HG02938 (cell line): ENCODE measurements at regions not wholly inside any gene's neighbourhood (a gene's known extent, or its start where the extent isn't known, plus 50 kb on each side); places are given as distances from the start of the nearest gene placed in this dataset.
"Not testable (repeated sequence)": the region's sequence is repeated elsewhere in the genome, so short reads cannot be mapped to it uniquely, and the experiment has no call there.

Experiments used
- ATAC-seq: cut with Tn5 transposase; IDR thresholded peaks from one replicate; pipeline ENCODE4 v1.9.1; 2021; ENCODE audit warnings: mild to moderate bottlenecking, moderate library complexity; ENCODE audit not compliant: unreplicated experiment

DNA sequence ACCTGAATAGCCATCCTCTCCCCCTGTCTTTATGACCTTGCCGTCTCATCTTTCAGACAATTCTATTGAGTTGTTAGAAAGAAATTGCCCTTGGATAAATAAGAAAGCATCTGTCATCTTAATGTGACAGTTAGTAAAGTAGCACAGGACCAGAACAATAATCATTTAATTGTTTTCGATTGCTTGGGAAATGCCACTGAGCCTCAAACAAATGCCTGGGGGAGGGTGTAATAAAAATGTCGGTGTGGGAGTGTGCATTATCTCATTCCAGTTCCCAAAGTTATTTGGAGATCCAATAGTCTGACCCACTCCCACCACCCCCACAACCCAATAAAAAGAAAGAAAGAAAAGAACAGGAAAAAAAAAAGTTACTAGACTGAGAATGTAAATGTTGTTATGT, 509.3 kb upstream of the LRRC7 start:
- ATAC-seq = no peak

DNA sequence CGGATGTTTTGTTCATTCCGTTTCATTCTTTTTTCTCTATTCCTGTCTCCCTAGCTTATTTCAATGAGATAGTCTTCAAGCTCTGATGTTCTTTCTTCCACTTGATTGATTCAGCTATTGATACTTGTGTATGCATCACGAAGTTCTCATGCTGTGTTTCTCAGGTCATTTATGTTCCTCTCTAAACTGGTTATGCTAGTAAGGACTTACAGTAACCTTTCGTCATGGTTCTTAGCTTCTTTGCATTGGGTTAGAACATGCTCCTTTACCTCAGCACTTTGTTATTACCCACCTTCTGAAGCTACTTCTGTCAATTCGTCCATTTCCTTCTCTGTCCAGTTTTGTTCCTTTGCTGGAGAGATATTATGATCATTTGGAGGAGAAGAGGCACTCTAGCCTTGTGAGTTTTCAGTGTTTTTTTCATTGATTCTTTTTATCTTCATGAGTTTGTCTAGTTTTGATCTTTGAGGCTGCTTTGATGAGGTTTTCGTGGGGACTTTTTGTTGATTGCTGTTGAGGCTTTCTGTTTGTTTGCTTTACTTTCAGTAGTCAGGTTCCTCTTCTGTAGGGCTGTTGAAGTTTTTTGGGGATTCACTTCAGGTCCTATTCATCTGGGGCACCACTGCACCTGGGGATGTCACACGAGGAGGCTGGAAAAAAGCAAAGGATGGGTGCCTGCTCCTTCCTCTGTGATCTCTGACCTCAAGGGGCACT, 496.9 kb upstream of the LRRC7 start:
- no peak for ATAC-seq

DNA sequence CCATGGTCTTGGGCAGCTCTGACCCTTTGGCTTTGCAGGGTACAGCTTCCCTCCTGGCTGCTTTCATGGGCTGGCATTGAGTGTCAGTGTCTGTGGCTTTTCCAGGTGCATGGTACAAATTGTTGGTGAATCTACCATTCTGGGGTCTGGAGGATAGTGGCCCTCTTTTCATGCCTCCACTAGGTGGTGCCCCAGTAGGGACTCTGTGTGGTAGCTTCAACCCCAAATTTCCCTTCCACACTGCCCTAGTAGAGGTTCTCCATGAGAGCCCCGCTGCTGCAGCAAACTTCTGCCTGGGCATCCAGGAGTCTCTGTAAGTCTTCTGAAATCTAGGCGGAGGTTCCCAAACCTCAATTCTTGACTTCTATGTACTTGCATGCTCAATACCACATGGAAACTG, 494.5 kb upstream of the LRRC7 start:
- ATAC-seq = no peak

- no peak for ATAC-seq
Observed at GRCh38 chr1:69076631-69077030, 491.1 kb upstream of the LRRC7 start.

- ATAC-seq = no peak
Observed at GRCh38 chr1:69077198-69077597, 490.5 kb upstream of the LRRC7 start.

- ATAC-seq = no peak
Observed at GRCh38 chr1:69077633-69078032, 490.1 kb upstream of the LRRC7 start.

DNA sequence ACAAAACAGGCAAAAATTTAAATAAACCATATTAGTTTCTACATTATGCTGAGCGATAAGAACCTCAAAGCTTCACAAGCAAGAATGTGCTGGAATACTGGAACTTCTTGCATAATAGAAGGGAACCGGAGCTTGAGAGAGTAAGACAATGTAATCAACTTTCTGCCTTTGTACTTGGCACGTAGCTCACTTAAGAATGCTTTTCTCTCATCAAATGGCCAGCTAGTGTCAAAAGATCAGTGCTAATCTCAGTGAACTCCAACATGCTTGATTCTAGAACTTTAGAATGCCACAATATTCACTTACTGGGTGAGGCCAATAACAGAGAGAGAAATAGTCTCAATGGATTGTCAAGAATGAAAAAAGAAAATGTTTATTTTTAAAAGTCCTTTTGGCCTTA, 486.1 kb upstream of the LRRC7 start:
- no peak for ATAC-seq

DNA sequence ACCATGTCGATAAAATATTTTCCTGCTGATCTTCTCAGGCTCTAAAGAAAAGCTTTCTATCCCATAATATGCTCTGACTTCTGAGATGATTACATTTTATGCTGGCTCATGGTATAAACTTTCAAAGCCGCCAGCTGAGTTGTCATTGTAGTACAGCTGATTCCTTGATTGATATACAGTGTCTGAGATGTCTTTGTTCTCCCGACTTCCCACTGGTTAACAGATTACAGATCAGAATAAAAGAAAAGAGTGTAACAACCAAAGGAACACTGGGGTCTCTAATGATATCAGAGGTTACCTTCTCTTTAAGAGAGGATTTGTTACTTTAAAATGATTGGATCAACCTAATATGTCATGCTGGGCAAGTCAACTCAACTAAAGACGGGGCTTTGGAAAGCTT, 485.4 kb upstream of the LRRC7 start:
- ATAC-seq = no peak

DNA sequence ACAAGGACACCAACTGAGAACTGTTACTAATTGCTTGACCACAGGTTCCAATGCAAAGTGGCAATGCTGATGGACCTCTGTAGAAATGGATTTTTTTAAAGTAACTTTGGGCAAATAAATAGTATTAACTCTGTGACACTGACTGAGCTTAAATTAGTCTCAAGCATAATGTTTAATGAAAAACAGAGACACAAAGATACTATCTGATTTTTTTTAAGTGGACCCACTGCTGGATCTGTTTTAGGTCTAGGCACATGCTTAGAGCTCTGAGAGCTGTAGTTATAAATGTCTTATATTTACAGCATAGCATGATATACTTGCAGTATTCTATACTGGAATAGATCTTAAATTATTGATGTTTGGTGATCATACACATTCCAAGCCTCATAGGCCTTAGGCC, 481.6 kb upstream of the LRRC7 start:
- no peak for ATAC-seq

DNA sequence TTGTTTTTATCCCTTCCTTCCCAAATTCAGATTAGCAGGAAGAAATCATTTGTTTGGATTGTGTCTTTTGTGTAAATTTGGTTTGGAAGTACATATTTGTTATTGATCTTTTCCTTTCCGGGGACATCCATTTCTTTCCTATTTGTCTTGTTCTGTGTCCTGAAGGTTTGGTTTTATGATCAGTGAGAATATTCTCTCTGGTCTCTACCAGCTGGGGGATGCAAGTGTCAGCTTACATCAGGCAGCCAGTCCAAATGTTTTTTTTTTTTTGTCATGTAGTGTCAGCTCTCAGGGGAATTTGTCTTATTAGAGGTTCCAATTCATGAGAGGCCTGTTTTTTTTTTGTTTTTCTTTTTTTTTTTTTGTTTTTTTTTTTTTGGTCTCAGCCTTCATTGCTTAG, 479.2 kb upstream of the LRRC7 start:
- ATAC-seq = no peak

GRCh38 chr1:69090170-69090569, 477.6 kb upstream of the LRRC7 start:
- ATAC-seq = no peak

GRCh38 chr1:69090752-69091151, 477.0 kb upstream of the LRRC7 start:
- ATAC-seq = no peak

DNA sequence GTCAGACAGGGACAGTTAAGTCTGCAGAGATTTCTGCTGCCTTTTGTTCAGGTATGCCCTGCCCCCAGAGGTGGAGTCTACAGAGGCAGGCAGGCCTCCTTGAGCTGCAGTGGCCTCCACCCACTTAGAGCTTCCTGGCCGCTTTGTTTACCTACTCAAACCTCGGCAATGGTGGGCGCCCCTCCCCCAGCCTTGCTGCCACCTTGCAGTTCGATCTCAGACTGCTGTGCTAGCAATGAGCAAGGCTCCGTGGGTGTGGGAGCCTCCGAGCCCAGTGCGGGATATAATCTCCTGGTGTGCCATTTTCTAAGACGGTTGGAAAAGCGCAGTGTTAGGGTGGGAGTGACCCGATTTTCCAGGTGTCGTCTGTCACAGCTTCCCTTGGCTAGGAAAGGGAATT, 465.7 kb upstream of the LRRC7 start:
- not testable (repeated sequence) for ATAC-seq

DNA sequence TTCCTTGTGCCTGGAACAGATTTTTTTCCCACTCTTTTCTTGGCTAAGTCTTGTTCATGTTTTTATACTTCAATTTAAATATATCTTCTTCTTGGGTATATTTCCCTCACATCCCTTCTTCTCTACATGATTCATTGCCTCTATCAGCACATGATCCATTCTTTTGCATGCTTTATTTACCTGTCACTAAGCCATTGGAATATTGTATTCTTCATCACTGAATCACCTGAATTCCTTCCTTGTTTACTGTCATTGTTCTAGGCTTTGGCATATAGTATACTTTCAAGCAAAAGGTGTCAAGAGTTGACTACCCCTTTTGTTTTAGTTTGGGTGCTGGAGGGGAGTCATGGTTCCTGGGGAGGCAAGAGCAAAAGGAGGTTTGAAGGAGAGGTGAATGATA, 464.5 kb upstream of the LRRC7 start:
- no peak for ATAC-seq

DNA sequence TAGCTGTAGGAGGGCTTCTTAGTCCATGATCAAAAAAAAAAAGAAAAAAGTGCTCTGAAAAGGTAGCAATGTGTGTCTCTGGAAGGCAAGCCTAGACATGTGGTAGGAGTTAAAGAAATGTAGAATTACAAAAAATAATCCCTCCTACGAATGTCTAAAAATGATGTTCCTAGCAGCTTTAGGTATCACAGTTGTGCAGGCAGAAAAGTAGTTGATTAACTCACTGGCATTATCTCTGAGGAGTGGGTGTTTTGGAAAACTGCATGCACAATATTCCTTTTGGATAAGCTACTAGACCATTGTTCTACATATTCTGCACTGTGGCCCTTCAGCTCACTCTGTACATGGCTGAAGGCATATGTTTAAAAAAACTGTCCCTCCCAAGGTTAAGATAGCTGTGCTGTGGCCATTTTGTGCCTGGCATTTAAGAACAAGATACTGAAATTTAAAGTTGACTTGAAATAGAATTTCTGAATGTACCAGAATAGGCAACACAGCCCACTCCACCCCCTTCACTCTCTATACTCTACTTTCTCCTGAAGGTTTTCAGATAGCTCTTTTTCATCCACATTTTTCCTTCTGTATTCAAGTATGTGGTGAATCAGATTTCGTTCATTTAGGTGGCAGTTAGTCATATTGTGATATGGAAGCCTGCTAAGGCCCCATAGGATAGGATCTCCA, 463.9 kb upstream of the LRRC7 start:
- ATAC-seq = no peak

GRCh38 chr1:69104894-69105293, 462.8 kb upstream of the LRRC7 start:
- no peak for ATAC-seq

DNA sequence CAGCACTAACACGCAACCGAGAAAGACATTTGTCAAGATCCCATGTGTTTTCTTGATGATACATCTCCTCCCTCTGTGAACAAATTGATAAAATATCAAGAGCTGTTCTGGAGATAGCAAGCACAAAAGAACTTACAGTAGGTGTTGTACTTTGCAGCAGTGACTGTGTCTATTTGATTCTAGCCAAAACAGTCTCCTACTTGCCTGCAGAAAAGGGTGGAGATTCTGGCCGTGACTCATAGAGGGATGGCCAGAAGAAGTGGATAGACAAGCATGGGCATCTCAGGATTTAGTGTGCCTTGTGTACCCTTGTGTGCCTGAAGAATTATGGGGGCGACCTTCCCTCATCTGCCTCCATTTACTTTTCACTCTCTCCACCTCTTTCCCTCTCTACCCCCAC, 458.4 kb upstream of the LRRC7 start:
- ATAC-seq = no peak

- ATAC-seq = no peak
Observed at GRCh38 chr1:69110851-69111250, 456.9 kb upstream of the LRRC7 start.

- not testable (repeated sequence) for ATAC-seq
Observed at GRCh38 chr1:69120126-69120741, 447.5 kb upstream of the LRRC7 start.

DNA sequence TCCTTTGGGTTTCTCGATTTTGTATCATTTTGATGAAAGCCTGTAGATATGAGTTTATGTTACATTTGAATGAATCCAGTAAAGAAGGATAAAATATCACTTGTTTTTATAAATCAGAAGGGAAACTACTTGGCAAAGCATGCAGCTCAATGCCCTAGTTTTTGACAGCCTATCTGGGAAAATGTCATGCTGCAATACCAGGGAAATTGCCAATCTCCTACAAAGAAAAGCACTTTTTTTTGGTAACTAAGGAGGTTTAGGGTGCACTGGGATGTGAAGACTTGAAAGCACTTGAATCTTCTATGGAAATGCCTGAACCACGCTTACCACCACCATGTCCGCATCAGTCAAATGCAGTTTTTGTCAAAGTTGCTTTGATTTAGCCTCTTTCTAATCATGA, 446.9 kb upstream of the LRRC7 start:
- no peak for ATAC-seq

GRCh38 chr1:69121723-69122122, 446.0 kb upstream of the LRRC7 start:
- no peak for ATAC-seq

DNA sequence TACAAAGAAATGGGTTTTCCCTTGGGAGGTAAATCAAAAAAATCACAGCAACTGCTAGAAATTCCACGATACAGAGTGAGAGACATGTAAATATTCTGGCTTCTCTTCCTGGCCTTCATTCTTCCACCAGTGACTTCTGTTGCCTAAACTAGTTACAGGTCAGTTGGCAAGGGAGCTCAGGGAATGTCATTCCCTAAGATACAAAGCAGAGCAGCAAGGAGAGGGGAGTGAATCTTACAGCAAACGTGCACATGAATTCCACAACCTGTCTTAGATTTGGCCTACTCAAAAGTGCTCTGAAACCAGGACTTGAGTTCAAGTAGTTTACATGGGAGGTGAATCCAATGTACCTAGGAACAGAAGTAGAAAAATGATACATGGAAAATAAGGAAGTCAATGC, 445.3 kb upstream of the LRRC7 start:
- ATAC-seq = no peak
